Lung (tissue), 11 donors: ENCODE measurements at regions not wholly inside any gene's neighbourhood (a gene's known extent, or its start where the extent isn't known, plus 50 kb on each side); places are given as distances from the start of the nearest gene placed in this dataset.

Source experiments
- ATAC-seq: fragments of 200-7000 bp; cut with Tn5 transposase; one replicate; pipeline ENCODE4 v1.9.1; 2020; ENCODE audit warnings: moderate number of reproducible peaks; ENCODE audit not compliant: insufficient read depth, low FRiP score
- DNase-seq, 3 donors: peaks; one replicate each; pipeline ENCODE4 v3.0.0-alpha.2; 2013 to 2017
- H3K27ac ChIP-seq, 2 donors: one replicate each; pipeline ENCODE4 v1.5.1; 2013; ENCODE audit warnings: mild to moderate bottlenecking in 2 of 2, moderate library complexity in 2 of 2, control low read depth in 1 of 2, inconsistent platforms in 1 of 2, low read depth in 1 of 2, low read length in 1 of 2
- H3K27me3 ChIP-seq, 3 donors: one replicate each; pipeline ENCODE4 v1.5.1; 2013; ENCODE audit warnings: low read length in 2 of 3; ENCODE audit not compliant: control insufficient read depth in 3 of 3, insufficient read depth in 3 of 3
- H3K36me3 ChIP-seq, 4 donors: one replicate each; pipeline ENCODE4 v1.5.1; 2013; ENCODE audit warnings: low read length in 4 of 4, mild to moderate bottlenecking in 1 of 4, moderate library complexity in 1 of 4; ENCODE audit not compliant: control insufficient read depth in 4 of 4, insufficient read depth in 4 of 4
- H3K4me1 ChIP-seq, 5 donors: one replicate each; pipeline ENCODE4 v1.5.1; 2013; ENCODE audit warnings: low read length in 5 of 5, mild to moderate bottlenecking in 2 of 5, moderate library complexity in 1 of 5; ENCODE audit not compliant: control insufficient read depth in 5 of 5, insufficient read depth in 5 of 5
- H3K4me3 ChIP-seq: one replicate; pipeline ENCODE4 v1.5.1; 2013; ENCODE audit warnings: mild to moderate bottlenecking, control low read depth, moderate library complexity
- H3K9ac ChIP-seq, 2 donors: one replicate each; pipeline ENCODE4 v1.5.1; 2013; ENCODE audit warnings: low read length in 2 of 2, control low read depth in 1 of 2; ENCODE audit not compliant: insufficient read depth in 1 of 2
- H3K9me3 ChIP-seq, 4 donors: one replicate each; pipeline ENCODE4 v1.5.1; 2013; ENCODE audit warnings: low read length in 3 of 4, mild to moderate bottlenecking in 1 of 4, moderate library complexity in 1 of 4; ENCODE audit not compliant: control insufficient read depth in 4 of 4, insufficient read depth in 3 of 4
- CTCF ChIP-seq: IDR thresholded peaks from 2 replicates; pipeline ENCODE4 v1.5.1; 2012; ENCODE audit warnings: mild to moderate bottlenecking; ENCODE audit errors: control extremely low read depth, extremely low read depth
- WGBS, 2 donors: extraction: QIAGEN DNeasy Blood & Tissue Kit; methylation state at CpG; one replicate each; pipeline ENCODE4 v1.1.7; 2013; 5-methylcytosine and 5-hydroxymethylcytosine counted together
- donor health status: control.
- donor health status: control.
- donor health status: Bipolar disorder and iron deficiency.
- donor health status: healthy.
- donor health status: DM: yes; HTN: yes; CAD: no.

- H3K9me3 ChIP-seq: no peaks in the 10 kb centered on the region
- ATAC-seq (no peak), DNase-seq (no peak)
- WGBS, 2 donors: 61 to 65% methylated on average over 5 of the region's 5 CpGs
- peaks cover 0 to 4% (median 0%) of the 10 kb centered on the region in 5 donors for H3K4me1 ChIP-seq
- no peaks in the 10 kb centered on the region for H3K27me3 ChIP-seq
- no peak overlapping the region for H3K27ac ChIP-seq
- no peak for TF ChIP-seq CTCF
- H3K9ac ChIP-seq: no peak overlapping the region
- no peak overlapping the region for H3K4me3 ChIP-seq
- H3K36me3 ChIP-seq: no peaks in the 10 kb centered on the region
Measured at GRCh38 chr2:9113916-9114315, 92.7 kb upstream of the ASAP2 start.

GRCh38 chr2:9113262-9113661 is 93.3 kb upstream of the ASAP2 start:
- Histone ChIP-seq H3K9ac (no peak overlapping the region), H3K4me3 (no peak overlapping the region), H3K27ac (no peak overlapping the region), H3K36me3 (no peaks in the 10 kb centered on the region), H3K27me3 (no peaks in the 10 kb centered on the region), H3K4me1 (peaks cover 0 to 8% (median 0%) of the 10 kb centered on the region in 5 donors), H3K9me3 (no peaks in the 10 kb centered on the region)
- no peak for DNase-seq
- 92 to 97% methylated on average over 6 of the region's 6 CpGs for WGBS, 2 donors
- ATAC-seq: no peak
- TF ChIP-seq CTCF: no peak

- ATAC-seq: peak; percentile 43
- Histone ChIP-seq H3K4me3 (no peak overlapping the region), H3K27ac (no peak overlapping the region), H3K9ac (no peak overlapping the region), H3K4me1 (peaks cover 0 to 17% (median 0%) of the 10 kb centered on the region in 5 donors), H3K27me3 (no peaks in the 10 kb centered on the region), H3K9me3 (no peaks in the 10 kb centered on the region), H3K36me3 (no peaks in the 10 kb centered on the region)
- no peak for TF ChIP-seq CTCF
- WGBS, 2 donors: 39 to 58% methylated on average over 23 of the region's 23 CpGs
- peak in 2 of 3 donors; percentile 24 to 59 for DNase-seq
Measured at GRCh38 chr2:9112079-9112721, 94.4 kb upstream of the ASAP2 start.
